HEK293T (cell line): ENCODE measurements at regions not wholly inside any gene's neighbourhood (a gene's known extent, or its start where the extent isn't known, plus 50 kb on each side); places are given as distances from the start of the nearest gene placed in this dataset.

Source experiments
- BHLHE40 ChIP-seq: fragments of 450-650 bp; IDR thresholded peaks from 2 replicates; pipeline ENCODE4 v1.6.1; 2016; ENCODE audit warnings: mild to moderate bottlenecking, moderate library complexity, borderline replicate concordance
- CTBP1 ChIP-seq: fragments of 450-650 bp; IDR thresholded peaks from 2 replicates; pipeline ENCODE4 v1.6.1; 2016; ENCODE audit warnings: borderline replicate concordance
- FOXA1 ChIP-seq: fragments of 450-650 bp; IDR thresholded peaks from 2 replicates; pipeline ENCODE4 v1.6.1; 2016; ENCODE audit warnings: mild to moderate bottlenecking
- SP1 ChIP-seq: fragments of 450-650 bp; IDR thresholded peaks from 2 replicates; pipeline ENCODE4 v1.6.1; 2017
- TARDBP ChIP-seq: fragments of 450-650 bp; IDR thresholded peaks from 2 replicates; pipeline ENCODE4 v1.6.1; 2016

- TF ChIP-seq TARDBP, result no peak
- TF ChIP-seq CTBP1, result no peak
- no peak for TF ChIP-seq SP1
- no peak for TF ChIP-seq BHLHE40
- TF ChIP-seq FOXA1, result no peak
Measured at GRCh38 chr5:67390935-67391334, 194.3 kb upstream of the CD180 start.
